Ishikawa (cell line): ENCODE measurements at regions not wholly inside any gene's neighbourhood (a gene's known extent, or its start where the extent isn't known, plus 50 kb on each side); places are given as distances from the start of the nearest gene placed in this dataset.

Source experiments
- CREB1 ChIP-seq: IDR thresholded peaks from 2 replicates; pipeline ENCODE4 v1.6.1; 2012; ENCODE audit warnings: low read depth
- EP300 ChIP-seq: IDR thresholded peaks from 2 replicates; pipeline ENCODE4 v1.6.1; 2012; ENCODE audit warnings: borderline replicate concordance
- REST ChIP-seq: IDR thresholded peaks from 2 replicates; pipeline ENCODE4 v1.6.1; 2012; ENCODE audit warnings: low read depth, mild to moderate bottlenecking
- TAF1 ChIP-seq: IDR thresholded peaks from 2 replicates; pipeline ENCODE4 v1.6.1; 2012; ENCODE audit warnings: low read depth, mild to moderate bottlenecking
- YY1 ChIP-seq: IDR thresholded peaks from 2 replicates; pipeline ENCODE4 v1.6.1; 2012; ENCODE audit warnings: low read depth

- TF ChIP-seq TAF1 (no peak), REST (no peak), CREB1 (no peak), EP300 (no peak), YY1 (no peak)
Observed at GRCh38 chr15:35648941-35649340, 103.0 kb upstream of the DPH6 start.
